K562 (cell line): ENCODE measurements at regions not wholly inside any gene's neighbourhood (a gene's known extent, or its start where the extent isn't known, plus 50 kb on each side); places are given as distances from the start of the nearest gene placed in this dataset.

Experiments
- ATAC-seq: fragments of 200-7000 bp; cut with Tn5 transposase; 3 replicates; pipeline ENCODE4 v1.9.1; 2020; ENCODE audit warnings: moderate library complexity
- BruUV-seq: library from RNA; stranded (reverse); fragments of 400-500 nt; replicated peaks from 2 replicates; lab custom pipeline; 2021; lab: Mats Ljungman, UMichigan
- CTCF ChIA-PET: fragments of 300-600 bp; formaldehyde crosslinking; extraction: SDS; loops from one replicate; lab custom pipeline; 2021; ENCODE audit warnings: low intra/inter-chr PET ratio; lab: Yijun Ruan, JAX
- POLR2A ChIA-PET: fragments of 300-600, 350-650 bp; sonication (Branson Sonifier 250); formaldehyde crosslinking; extraction: SDS; loops from one replicate; lab custom pipeline; 2021; ENCODE audit warnings: antibody characterized with exemption, inconsistent platforms; lab: Yijun Ruan, JAX
- DNase-seq, 4 experiments: peaks; one replicate each; pipeline versions ENCODE4 v3.0.0 to v3.0.0-alpha.2; 2011 to 2018; ENCODE audit warnings: low spot score in 3 of 4, mixed read lengths in 3 of 4; ENCODE audit errors: extremely low read depth in 1 of 4
- FAIRE-seq: peaks from 2 replicates; lab custom pipeline; 2011; peaks lifted over from hg19 to GRCh38; lab: Jason Lieb, UNC
- H2AFZ ChIP-seq: 2 replicates; pipeline ENCODE4 v1.6.0; 2011; ENCODE audit warnings: low read depth, low read length, control low read depth, inconsistent platforms
- H3K27ac ChIP-seq: fragments of 200-600 bp; 3 replicates; pipeline ENCODE4 v1.8.0; 2011; ENCODE audit warnings: low read depth, mild to moderate bottlenecking, control low read depth, inconsistent platforms, low read length, moderate library complexity, mixed read lengths; ENCODE audit errors: extremely low read depth
- H3K27me3 ChIP-seq, 2 experiments: fragments of 300-600 bp in 1 of 2; 2 replicates in 1 of 2; 3 replicates in 1 of 2; pipeline versions ENCODE4 v1.6.0 to v1.8.0; 2011; ENCODE audit warnings: inconsistent platforms in 2 of 2, low read length in 2 of 2, mild to moderate bottlenecking in 1 of 2, mixed read lengths in 1 of 2, moderate library complexity in 1 of 2; ENCODE audit not compliant: control insufficient read depth in 2 of 2, insufficient read depth in 2 of 2
- H3K36me3 ChIP-seq: fragments of 300-600 bp; 3 replicates; pipeline ENCODE4 v1.8.0; 2011; ENCODE audit warnings: mild to moderate bottlenecking, low read length, inconsistent platforms; ENCODE audit not compliant: control insufficient read depth, insufficient read depth
- H3K4me1 ChIP-seq, 2 experiments: fragments of 200-600 bp in 1 of 2; replicated peaks in 1 of 2; 2 replicates in 1 of 2; 3 replicates in 1 of 2; pipeline versions ENCODE4 v1.5.1 to v1.8.0; 2011; ENCODE audit warnings: inconsistent platforms in 2 of 2, low read length in 2 of 2, mild to moderate bottlenecking in 1 of 2, mixed read lengths in 1 of 2, moderate library complexity in 1 of 2; ENCODE audit not compliant: control insufficient read depth in 2 of 2, insufficient read depth in 2 of 2
- H3K4me2 ChIP-seq: 2 replicates; pipeline ENCODE4 v1.6.1; 2011; ENCODE audit warnings: low read length, control low read depth, inconsistent platforms, mixed read lengths; ENCODE audit not compliant: insufficient read depth
- H3K4me3 ChIP-seq: fragments of 200-600 bp; sonication (generic), shearing (Covaris generic); 2 replicates; pipeline ENCODE4 v1.5.1; 2016; ENCODE audit warnings: control low read depth, inconsistent platforms
- H3K79me2 ChIP-seq: fragments of 200-600 bp; 3 replicates; pipeline ENCODE4 v1.8.0; 2011; ENCODE audit warnings: low read length, inconsistent platforms; ENCODE audit not compliant: control insufficient read depth, insufficient read depth
- H3K9ac ChIP-seq, 2 experiments: 2 replicates each; pipeline versions ENCODE4 v1.6.0 to v1.6.1; 2011; ENCODE audit warnings: low read depth in 2 of 2, low read length in 2 of 2, control low read depth in 1 of 2, inconsistent platforms in 1 of 2, mild to moderate bottlenecking in 1 of 2, mixed read lengths in 1 of 2; ENCODE audit not compliant: insufficient read depth in 1 of 2
- H3K9me1 ChIP-seq: one replicate; pipeline ENCODE4 v1.6.0; 2011; ENCODE audit warnings: inconsistent platforms, mild to moderate bottlenecking, low read length, moderate library complexity; ENCODE audit not compliant: control insufficient read depth, insufficient read depth
- H3K9me3 ChIP-seq: replicated peaks from 2 replicates; pipeline ENCODE4 v1.5.1; 2011; ENCODE audit warnings: low read depth, low read length, inconsistent platforms; ENCODE audit not compliant: control insufficient read depth, insufficient read depth
- H4K20me1 ChIP-seq: replicated peaks from 2 replicates; pipeline ENCODE4 v1.6.1; 2011; ENCODE audit warnings: low read length, inconsistent platforms, mixed read lengths; ENCODE audit not compliant: control insufficient read depth, insufficient read depth
- CREB3L1 ChIP-seq: fragments of 450-650 bp; IDR thresholded peaks from 2 replicates; pipeline ENCODE4 v1.6.1; 2014; ENCODE audit warnings: low read depth, mild to moderate bottlenecking, moderate library complexity, borderline replicate concordance
- EGR1 ChIP-seq: fragments of 450-650 bp; conservative IDR thresholded peaks from 2 replicates; pipeline ENCODE4 v1.6.1; 2017; ENCODE audit warnings: mild to moderate bottlenecking
- ETV1 ChIP-seq: fragments of 450-650 bp; conservative IDR thresholded peaks from 2 replicates; pipeline ENCODE4 v1.6.1; 2016; ENCODE audit warnings: missing genetic modification characterization, control low read depth, low read depth, missing compliant biosample characterization
- FOSL1 ChIP-seq: fragments of 200-800 bp; sonication (Bioruptor generic); conservative IDR thresholded peaks from 2 replicates; pipeline ENCODE4 v1.6.1; 2016; ENCODE audit warnings: missing genetic modification characterization, missing compliant biosample characterization
- FOXJ3 ChIP-seq: sonication (generic); formaldehyde crosslinking; IDR thresholded peaks from 2 replicates; pipeline ENCODE4 v1.4.0; 2020; ENCODE audit warnings: mild to moderate bottlenecking, missing genetic modification reagents
- HEY1 ChIP-seq: fragments of 250-450 bp; sonication (Bioruptor Pico); IDR thresholded peaks from 2 replicates; pipeline ENCODE4 v1.5.0; 2020; ENCODE audit warnings: mild to moderate bottlenecking, moderate library complexity, borderline replicate concordance
- KAT7 ChIP-seq: sonication (generic); formaldehyde crosslinking; IDR thresholded peaks from 2 replicates; pipeline ENCODE4 v1.8.0; 2022; ENCODE audit warnings: missing genetic modification reagents, mild to moderate bottlenecking, borderline replicate concordance
- PCBP1 ChIP-seq: fragments of 200-400 bp; formaldehyde crosslinking; IDR thresholded peaks from 2 replicates; pipeline ENCODE4 v1.6.1; 2018; ENCODE audit warnings: mild to moderate bottlenecking, low read depth, low read length; ENCODE audit not compliant: poor library complexity, severe bottlenecking
- SMAD2 ChIP-seq: fragments of 150-350 bp; IDR thresholded peaks from 2 replicates; pipeline ENCODE4 v1.6.1; 2014; ENCODE audit warnings: low read depth, mild to moderate bottlenecking, low read length
- SMARCC2 ChIP-seq: fragments of 450-650 bp; IDR thresholded peaks from 2 replicates; pipeline ENCODE4 v1.6.1; 2017; ENCODE audit warnings: antibody characterized with exemption, moderate library complexity, mild to moderate bottlenecking, low read depth
- SMARCE1 ChIP-seq: fragments of 450-650 bp; IDR thresholded peaks from 2 replicates; pipeline ENCODE4 v1.7.1; 2016; ENCODE audit warnings: mild to moderate bottlenecking
- ZNF592 ChIP-seq: fragments of 450-650 bp; IDR thresholded peaks from 2 replicates; pipeline ENCODE4 v1.6.1; 2017; ENCODE audit warnings: antibody characterized with exemption, mild to moderate bottlenecking
- ZNF785 ChIP-seq: fragments of 250-450 bp; sonication (Bioruptor Pico); IDR thresholded peaks from 2 replicates; pipeline ENCODE4 v1.4.0; 2020; ENCODE audit warnings: mild to moderate bottlenecking
- WGBS: fragments of 100-300 bp; shearing (Covaris generic); methylation state at CpG from one replicate; pipeline ENCODE4 v1.1.6; 2016; ENCODE audit warnings: low coverage, mixed read lengths; ENCODE audit not compliant: insufficient coverage; ENCODE audit errors: missing lambda C conversion rate; 5-methylcytosine and 5-hydroxymethylcytosine counted together
- in situ Hi-C: fragments of 300-500 bp; cut with MboI; formaldehyde crosslinking; loops from 4 replicates; pipeline ENCODE4 v1.15.0; 2018; ENCODE audit warnings: inconsistent platforms, mixed read lengths
- intact Hi-C: fragments of 100-400 bp; cut with micrococcal nuclease; formaldehyde crosslinking; loops from 2 replicates; pipeline ENCODE4 v1.14.2; 2022

GRCh38 chr13:105665284-105665683, 870.2 kb downstream of the EFNB2 start:
- Histone ChIP-seq H3K9me3 (no peaks in the 10 kb centered on the region), H3K4me1 (no peaks in the 10 kb centered on the region), H3K9ac (no peak overlapping the region), H2AFZ (no peak overlapping the region), H3K27ac (no peak overlapping the region), H3K4me3 (no peak overlapping the region), H3K79me2 (no peaks in the 10 kb centered on the region), H3K36me3 (no peaks in the 10 kb centered on the region), H3K27me3 (no peaks in the 10 kb centered on the region), H3K9me1 (no peaks in the 10 kb centered on the region), H4K20me1 (no peaks in the 10 kb centered on the region), H3K4me2 (no peak overlapping the region)
- CTCF ChIA-PET: no interaction called here
- no TSS peak for BruUV-seq
- POLR2A ChIA-PET: no interaction called here
- TF ChIP-seq FOSL1 (no peak), SMARCC2 (no peak), PCBP1 (no peak), EGR1 (no peak), FOXJ3 (CRISPR knock-in tag) (no peak), HEY1 (no peak)
- in situ Hi-C loops: no loop called here
- ATAC-seq (no peak), DNase-seq (no peak), FAIRE-seq (no peak)
- WGBS: 0% methylated on average over 1 of the region's 1 CpG
- intact Hi-C loops: no loop called here

GRCh38 chr13:105663182-105663581, 872.3 kb downstream of the EFNB2 start:
- Histone ChIP-seq H3K4me2 (no peak overlapping the region), H3K36me3 (no peaks in the 10 kb centered on the region), H3K4me3 (no peak overlapping the region), H3K9me1 (no peaks in the 10 kb centered on the region), H3K4me1 (no peaks in the 10 kb centered on the region), H3K27ac (no peak overlapping the region), H3K9ac (no peak overlapping the region), H3K27me3 (no peaks in the 10 kb centered on the region), H4K20me1 (no peaks in the 10 kb centered on the region), H2AFZ (no peak overlapping the region), H3K79me2 (no peaks in the 10 kb centered on the region), H3K9me3 (no peaks in the 10 kb centered on the region)
- CTCF ChIA-PET: no interaction called here
- DNase-seq (no peak), ATAC-seq (no peak), FAIRE-seq (no peak)
- intact Hi-C loops (no loop called here), in situ Hi-C loops (no loop called here)
- POLR2A ChIA-PET: no interaction called here
- 2% methylated on average over 5 of the region's 5 CpGs for WGBS
- BruUV-seq: no TSS peak
- TF ChIP-seq ZNF785: no peak
- no peak for TF ChIP-seq SMAD2
- TF ChIP-seq ETV1 (tag): no peak
- no peak for TF ChIP-seq SMARCE1
- no peak for TF ChIP-seq ZNF592
- TF ChIP-seq CREB3L1: no peak
- TF ChIP-seq KAT7 (CRISPR knock-in tag): no peak
